ENCODE measurements at regions not wholly inside any gene's neighbourhood (a gene's known extent, or its start where the extent isn't known, plus 50 kb on each side); places are given as distances from the start of the nearest gene placed in this dataset.
"Not testable (repeated sequence)": the region's sequence is repeated elsewhere in the genome, so short reads cannot be mapped to it uniquely, and the experiment has no call there.

GRCh38 chr16:29164442-29165089 is 179.7 kb downstream of the LAT start:
- H3K4me3 Mint-ChIP-seq; DNase-seq; H3K36me3 Mint-ChIP-seq; H3K9me3 Mint-ChIP-seq (ENCODE audit: low read depth); H3K27me3 Mint-ChIP-seq; H3K4me1 Mint-ChIP-seq; CTCF ChIA-PET; H3K27ac Mint-ChIP-seq; ATAC-seq: not testable (repeated sequence)

- H3K4me3 Mint-ChIP-seq; H3K36me3 Mint-ChIP-seq; H3K27me3 Mint-ChIP-seq; DNase-seq; H3K27ac Mint-ChIP-seq; H3K9me3 Mint-ChIP-seq (ENCODE audit: low read depth); CTCF ChIA-PET; ATAC-seq; H3K4me1 Mint-ChIP-seq: not testable (repeated sequence)
These were observed 175.3 kb downstream of the LAT start for GRCh38 chr16:29160171-29160570.

DNA sequence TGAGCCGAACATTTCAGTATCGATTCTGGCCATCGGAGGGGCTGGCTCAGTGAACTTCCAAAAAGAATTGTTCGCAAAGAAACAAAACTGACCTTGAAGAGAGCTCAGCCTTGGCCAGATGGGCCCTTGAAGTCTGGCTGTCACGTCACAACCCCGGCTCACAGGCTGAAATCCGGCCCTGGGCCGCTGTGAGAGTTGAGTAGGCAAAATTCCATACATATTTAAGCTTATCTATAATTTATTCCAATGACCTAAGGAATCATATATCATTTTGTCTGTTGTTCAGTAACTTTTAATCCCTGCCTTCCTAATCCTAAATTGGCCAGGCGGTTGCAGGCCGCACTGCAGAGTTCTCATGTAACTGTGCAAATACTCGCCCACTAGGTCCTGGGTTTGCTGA is 174.8 kb downstream of the LAT start:
- H3K36me3 Mint-ChIP-seq; H3K27ac Mint-ChIP-seq; CTCF ChIA-PET; DNase-seq; ATAC-seq; H3K4me3 Mint-ChIP-seq; H3K27me3 Mint-ChIP-seq; H3K4me1 Mint-ChIP-seq; H3K9me3 Mint-ChIP-seq (ENCODE audit: low read depth): not testable (repeated sequence)

DNA sequence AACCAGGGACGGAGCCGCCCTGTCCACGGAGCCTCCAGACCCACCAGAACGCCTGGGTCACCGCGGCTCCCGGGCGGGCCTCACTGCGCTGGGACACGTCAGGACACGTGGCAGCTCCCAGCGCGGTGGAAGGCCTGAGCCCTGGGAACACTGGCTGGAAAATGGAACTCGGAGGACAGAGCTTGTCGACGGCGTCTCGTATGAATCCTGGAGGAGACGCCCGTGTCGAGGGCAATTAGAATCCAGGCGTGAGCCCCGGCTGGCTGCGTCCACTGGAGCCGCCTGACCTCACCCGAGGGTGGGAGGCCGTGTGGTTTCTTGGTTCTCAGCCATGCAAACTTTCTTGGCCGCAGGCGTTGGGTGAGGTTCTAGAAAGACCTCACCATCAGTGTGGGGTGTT is 173.9 kb downstream of the LAT start:
- CTCF ChIA-PET, result no interaction called here
- peaks cover 5% of the 10 kb centered on the region for H3K4me1 Mint-ChIP-seq
- no peak overlapping the region for H3K27ac Mint-ChIP-seq
- H3K4me3 Mint-ChIP-seq, result no peak overlapping the region
- peaks cover 13% of the 10 kb centered on the region for H3K36me3 Mint-ChIP-seq
- DNase-seq, result no peak
- H3K27me3 Mint-ChIP-seq, result no peaks in the 10 kb centered on the region
- no peak for ATAC-seq
- H3K9me3 Mint-ChIP-seq (ENCODE audit: low read depth), result no peaks in the 10 kb centered on the region

DNA sequence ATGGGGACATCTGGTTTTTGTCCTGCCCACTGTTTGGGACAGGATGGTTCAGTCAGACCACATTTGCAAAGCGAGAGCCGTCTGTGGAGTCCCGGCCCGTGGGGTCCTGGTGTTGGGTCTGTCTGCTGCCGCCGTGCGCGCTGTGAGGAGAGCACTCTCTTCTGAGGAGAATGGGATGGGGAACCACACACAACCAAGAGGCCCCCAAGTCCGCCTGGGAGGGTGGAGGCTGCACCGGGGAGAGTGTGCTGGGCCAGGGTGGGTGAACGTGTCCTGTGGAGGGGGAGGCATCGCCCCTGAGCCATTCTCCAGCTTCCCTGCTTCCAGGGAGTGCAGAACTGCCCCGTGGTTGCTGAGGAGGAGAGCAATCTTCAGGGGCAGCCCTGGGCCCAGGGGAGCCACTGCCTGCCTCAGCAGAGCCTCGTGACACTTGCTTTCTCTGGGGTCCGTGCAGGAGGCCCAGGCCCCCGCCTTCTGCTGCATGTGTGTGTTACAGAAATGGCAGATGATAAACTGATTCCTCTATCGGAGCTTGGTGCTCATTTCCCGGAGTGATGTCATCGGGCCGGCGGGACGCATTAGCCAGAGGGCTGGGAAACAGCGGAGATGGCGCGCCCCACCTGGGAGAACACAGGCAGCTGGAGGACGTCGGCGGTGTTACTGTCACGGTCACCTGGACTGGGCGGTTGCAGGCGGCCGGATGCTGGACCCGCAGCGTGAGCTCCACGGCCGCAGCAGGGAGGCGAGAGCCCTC is 173.4 kb downstream of the LAT start:
- H3K9me3 Mint-ChIP-seq (ENCODE audit: low read depth); DNase-seq; H3K27ac Mint-ChIP-seq; H3K27me3 Mint-ChIP-seq; H3K4me3 Mint-ChIP-seq; CTCF ChIA-PET; ATAC-seq; H3K4me1 Mint-ChIP-seq: not testable (repeated sequence)
- H3K36me3 Mint-ChIP-seq, result peaks cover 14% of the 10 kb centered on the region

DNA sequence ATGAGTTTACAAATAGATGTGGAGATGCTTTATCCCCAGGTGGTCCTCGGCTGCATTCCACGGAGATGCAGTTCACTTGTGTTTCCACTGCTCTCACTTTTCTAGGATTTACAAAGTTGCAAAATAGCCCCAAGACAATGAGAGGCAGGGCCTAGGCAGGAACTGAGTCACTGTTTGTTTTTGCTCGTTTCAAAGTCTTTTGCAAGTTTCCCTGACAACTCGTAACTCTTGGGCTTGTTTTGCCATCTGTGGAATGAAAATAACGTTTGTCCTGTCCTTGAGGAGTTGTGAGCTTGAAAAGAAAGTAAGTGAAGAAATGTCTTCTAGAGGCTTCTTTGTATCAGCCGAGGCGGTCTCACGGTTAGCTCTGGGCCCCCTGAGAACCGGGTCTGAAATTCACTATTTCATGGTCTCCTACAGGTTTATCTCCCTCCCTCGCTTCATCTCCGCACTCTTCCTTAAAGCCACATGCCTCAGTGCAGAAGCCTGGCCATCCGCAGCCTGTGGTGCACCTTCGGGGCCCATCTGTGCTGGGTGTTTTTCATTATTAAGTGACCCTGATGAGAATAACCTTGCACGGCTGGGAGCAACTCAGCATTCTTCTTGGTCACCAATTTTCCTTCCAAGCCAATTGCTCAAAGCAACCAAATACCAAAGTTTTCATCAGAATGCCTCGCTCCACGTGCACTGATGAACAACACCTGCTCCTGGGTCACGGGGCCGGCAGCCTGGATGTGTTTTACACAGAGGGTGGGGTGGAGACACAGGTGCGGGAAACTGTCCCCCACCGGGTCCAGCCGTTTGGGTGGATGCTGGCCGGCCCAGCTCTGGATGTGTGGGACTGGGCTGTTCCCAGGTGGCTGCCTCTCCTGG is 172.4 kb downstream of the LAT start:
- H3K4me3 Mint-ChIP-seq; H3K27me3 Mint-ChIP-seq; CTCF ChIA-PET; ATAC-seq; H3K4me1 Mint-ChIP-seq; DNase-seq; H3K9me3 Mint-ChIP-seq (ENCODE audit: low read depth): not testable (repeated sequence)
- Mint-ChIP-seq H3K27ac (peak overlapping the region; percentile 45), H3K36me3 (peaks cover 14% of the 10 kb centered on the region)

DNA sequence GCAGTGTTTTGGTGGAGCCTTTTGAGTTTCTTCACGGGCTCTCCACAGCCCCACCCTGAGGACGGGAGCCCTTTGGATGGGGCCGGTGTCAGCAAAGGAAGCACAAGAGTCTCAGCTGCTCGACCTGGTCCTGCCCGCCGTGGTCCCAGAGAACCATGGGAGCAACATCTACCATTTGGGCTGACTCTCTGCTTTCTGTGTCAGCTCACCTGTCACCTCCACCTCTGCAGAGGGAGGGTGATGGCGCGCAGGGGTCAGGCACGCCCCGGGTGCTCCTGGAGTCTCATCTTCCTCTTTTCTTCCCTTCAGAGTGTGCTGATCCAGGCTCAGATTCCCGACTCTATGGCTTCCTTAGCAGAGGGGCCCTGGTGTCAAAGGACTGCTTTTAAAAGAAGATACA is 171.7 kb downstream of the LAT start:
- CTCF ChIA-PET, result no interaction called here
- peaks cover 14% of the 10 kb centered on the region for H3K36me3 Mint-ChIP-seq
- H3K4me3 Mint-ChIP-seq, result no peak overlapping the region
- DNase-seq, result no peak
- H3K4me1 Mint-ChIP-seq, result peaks cover 5% of the 10 kb centered on the region
- H3K9me3 Mint-ChIP-seq (ENCODE audit: low read depth), result no peaks in the 10 kb centered on the region
- no peak overlapping the region for H3K27ac Mint-ChIP-seq
- H3K27me3 Mint-ChIP-seq, result no peaks in the 10 kb centered on the region
- no peak for ATAC-seq

DNA sequence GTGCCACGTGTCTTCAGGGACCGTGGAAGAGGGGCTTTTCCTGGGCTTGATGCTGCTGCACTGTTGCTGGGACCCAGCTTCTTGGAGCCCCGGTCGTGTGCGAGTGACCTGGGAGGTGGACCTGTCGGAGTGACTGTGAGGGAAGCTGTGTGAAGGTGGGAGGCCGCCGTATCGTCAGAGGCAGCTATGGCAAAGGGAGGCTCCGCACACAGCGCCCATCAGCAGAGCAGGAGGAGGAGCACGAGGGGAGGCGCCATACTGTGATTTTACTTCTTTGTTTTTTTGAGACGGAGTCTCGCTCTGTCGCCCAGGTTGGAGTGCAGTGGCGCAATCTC is 171.0 kb downstream of the LAT start:
- ATAC-seq; H3K27me3 Mint-ChIP-seq; H3K9me3 Mint-ChIP-seq (ENCODE audit: low read depth); H3K4me1 Mint-ChIP-seq; H3K27ac Mint-ChIP-seq; H3K4me3 Mint-ChIP-seq; CTCF ChIA-PET; DNase-seq: not testable (repeated sequence)
- H3K36me3 Mint-ChIP-seq, result peaks cover 14% of the 10 kb centered on the region

GRCh38 chr16:29155131-29155865 is 170.4 kb downstream of the LAT start:
- H3K4me1 Mint-ChIP-seq; H3K4me3 Mint-ChIP-seq; DNase-seq; ATAC-seq; H3K27me3 Mint-ChIP-seq; CTCF ChIA-PET; H3K9me3 Mint-ChIP-seq (ENCODE audit: low read depth); H3K27ac Mint-ChIP-seq: not testable (repeated sequence)
- H3K36me3 Mint-ChIP-seq, result peaks cover 12% of the 10 kb centered on the region

DNA sequence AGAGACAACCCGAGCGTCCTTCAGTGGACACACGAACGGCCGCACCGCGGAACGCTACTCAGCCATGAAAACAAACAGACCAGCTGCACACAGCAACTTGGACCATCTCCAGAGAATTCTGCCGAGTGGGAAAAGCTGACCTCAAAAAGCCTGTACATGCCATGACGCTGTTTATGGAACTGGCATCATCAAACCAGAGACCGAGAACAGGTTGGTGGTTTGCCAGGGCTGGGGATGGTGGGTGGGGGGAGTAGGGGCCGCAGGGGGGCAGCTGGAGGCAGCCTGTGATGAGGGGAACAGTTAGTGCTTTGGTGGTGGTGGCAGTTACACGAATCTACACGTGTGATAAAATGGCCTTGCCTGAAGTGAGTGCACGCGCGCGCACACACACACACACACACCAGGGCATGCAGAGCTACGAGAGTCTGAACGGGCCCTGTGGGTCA is 169.8 kb downstream of the LAT start:
- Mint-ChIP-seq H3K27ac (no peak overlapping the region), H3K4me1 (peaks cover 14% of the 10 kb centered on the region)
- CTCF ChIA-PET, result no interaction called here

GRCh38 chr16:29154088-29154487 is 169.2 kb downstream of the LAT start:
- Mint-ChIP-seq H3K4me1 (peaks cover 20% of the 10 kb centered on the region), H3K9me3 (ENCODE audit: low read depth) (no peaks in the 10 kb centered on the region), H3K27ac (no peak overlapping the region), H3K36me3 (peaks cover 11% of the 10 kb centered on the region), H3K27me3 (no peaks in the 10 kb centered on the region), H3K4me3 (no peak overlapping the region)
- ATAC-seq (no peak), DNase-seq (no peak)
- CTCF ChIA-PET, result no interaction called here

More for the DNA sequence above, 169.8 kb downstream of the LAT start:
- no peaks in the 10 kb centered on the region for H3K27me3 Mint-ChIP-seq
- no peaks in the 10 kb centered on the region for H3K9me3 Mint-ChIP-seq (ENCODE audit: low read depth)
- ATAC-seq (no peak), DNase-seq (no peak)
- no peak overlapping the region for H3K4me3 Mint-ChIP-seq
- peaks cover 9% of the 10 kb centered on the region for H3K36me3 Mint-ChIP-seq

DNA sequence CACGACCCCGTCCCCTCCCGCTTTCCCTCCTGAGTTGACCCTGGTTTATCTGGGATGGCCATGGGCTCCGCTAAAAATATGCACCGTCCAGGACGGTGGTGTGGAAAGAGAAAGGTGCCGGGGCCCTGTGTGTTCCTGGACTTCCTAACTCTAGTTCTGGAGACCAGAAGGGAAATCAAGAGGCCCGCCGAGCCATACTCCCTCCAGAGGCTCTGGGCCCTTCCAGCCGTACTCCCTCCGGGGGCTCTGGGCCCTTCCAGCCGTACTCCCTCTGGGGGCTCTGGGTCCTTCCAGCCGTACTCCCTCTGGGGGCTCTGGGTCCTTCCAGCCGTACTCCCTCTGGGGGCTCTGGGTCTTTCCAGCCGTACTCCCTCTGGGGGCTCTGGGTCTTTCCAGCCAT is 168.5 kb downstream of the LAT start:
- Mint-ChIP-seq H3K36me3 (peaks cover 11% of the 10 kb centered on the region), H3K4me1 (peaks cover 28% of the 10 kb centered on the region)
- CTCF ChIA-PET; H3K27ac Mint-ChIP-seq; DNase-seq; H3K4me3 Mint-ChIP-seq; H3K9me3 Mint-ChIP-seq (ENCODE audit: low read depth); ATAC-seq; H3K27me3 Mint-ChIP-seq: not testable (repeated sequence)

DNA sequence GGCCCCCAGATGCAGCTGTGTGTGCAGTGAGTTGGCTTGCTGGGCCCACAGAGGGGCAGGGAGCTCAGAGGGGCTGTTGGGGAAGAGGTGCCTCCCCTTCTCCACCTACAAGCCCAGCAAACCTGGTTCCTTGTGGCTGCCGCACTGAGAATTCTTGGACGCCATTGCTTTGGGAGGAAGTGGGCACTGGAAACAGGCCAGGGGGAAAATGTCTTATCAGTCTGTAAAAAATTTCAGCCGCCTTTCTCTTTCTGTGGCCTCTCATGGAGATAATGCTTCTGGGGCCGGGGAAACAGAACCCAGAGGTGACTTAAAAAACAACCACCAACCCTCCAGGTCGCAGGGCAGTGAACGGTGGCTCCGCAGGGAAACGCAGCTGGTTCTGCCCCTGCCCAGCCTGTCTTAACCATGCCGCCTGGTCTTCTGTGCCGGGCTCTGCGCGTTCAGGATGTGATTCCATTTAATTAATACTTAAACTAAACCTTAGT is 167.7 kb downstream of the LAT start:
- Mint-ChIP-seq H3K36me3 (peaks cover 11% of the 10 kb centered on the region), H3K4me1 (peaks cover 33% of the 10 kb centered on the region)
- DNase-seq; ATAC-seq; CTCF ChIA-PET; H3K9me3 Mint-ChIP-seq (ENCODE audit: low read depth); H3K27ac Mint-ChIP-seq; H3K27me3 Mint-ChIP-seq; H3K4me3 Mint-ChIP-seq: not testable (repeated sequence)

Data from activated CD8-positive, alpha-beta memory T cell treated with anti-CD3 and anti-CD28 coated beads, Interleukin-2, amount 10 ng/mL, durations not matched to agents 7 days and 5 days (primary cell).